ENCODE measurements at regions not wholly inside any gene's neighbourhood (a gene's known extent, or its start where the extent isn't known, plus 50 kb on each side); places are given as distances from the start of the nearest gene placed in this dataset.
"Not testable (repeated sequence)": the region's sequence is repeated elsewhere in the genome, so short reads cannot be mapped to it uniquely, and the experiment has no call there.

- DNase-seq (ENCODE audit: extremely low read depth in 1 of 11, low read depth in 9 of 11, low spot score in 4 of 11): no peak
Measured at GRCh38 chr5:112563169-112563826, 144.2 kb upstream of the EPB41L4A start.

DNA sequence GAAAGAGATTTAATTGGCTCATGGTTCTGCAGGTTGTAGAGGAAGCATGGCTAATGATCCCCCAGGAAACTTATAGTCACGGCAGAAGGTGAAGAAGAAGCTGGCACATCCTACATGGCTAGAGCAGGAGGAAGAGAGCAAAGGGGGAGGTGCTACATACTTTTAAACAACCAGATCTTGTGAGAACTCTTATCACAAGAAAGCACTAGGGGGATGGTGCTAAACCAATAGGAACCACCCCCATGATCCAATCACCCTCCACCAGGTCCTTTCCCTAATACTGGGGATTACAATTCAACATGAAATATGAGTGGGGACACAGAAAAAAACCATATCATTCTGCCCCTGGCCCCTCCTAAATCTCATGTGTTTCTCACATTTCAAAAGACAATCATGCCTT, 147.2 kb upstream of the EPB41L4A start:
- no peak for DNase-seq (ENCODE audit: extremely low read depth in 1 of 11, low read depth in 9 of 11, low spot score in 4 of 11)

GRCh38 chr5:112569596-112569995, 150.5 kb upstream of the EPB41L4A start:
- no peak for DNase-seq (ENCODE audit: extremely low read depth in 1 of 11, low read depth in 9 of 11, low spot score in 4 of 11)

GRCh38 chr5:112570708-112571444, 151.8 kb upstream of the EPB41L4A start:
- DNase-seq (ENCODE audit: extremely low read depth in 1 of 11, low read depth in 9 of 11, low spot score in 4 of 11): no peak

GRCh38 chr5:112573441-112573840, 154.4 kb upstream of the EPB41L4A start:
- DNase-seq (ENCODE audit: extremely low read depth in 1 of 11, low read depth in 9 of 11, low spot score in 4 of 11): no peak

- DNase-seq (ENCODE audit: extremely low read depth in 1 of 11, low read depth in 9 of 11, low spot score in 4 of 11): no peak
Measured at GRCh38 chr5:112574536-112574935, 155.5 kb upstream of the EPB41L4A start.

- no peak for DNase-seq (ENCODE audit: extremely low read depth in 1 of 11, low read depth in 9 of 11, low spot score in 4 of 11)
Measured at GRCh38 chr5:112576298-112576925, 157.3 kb upstream of the EPB41L4A start.

DNA sequence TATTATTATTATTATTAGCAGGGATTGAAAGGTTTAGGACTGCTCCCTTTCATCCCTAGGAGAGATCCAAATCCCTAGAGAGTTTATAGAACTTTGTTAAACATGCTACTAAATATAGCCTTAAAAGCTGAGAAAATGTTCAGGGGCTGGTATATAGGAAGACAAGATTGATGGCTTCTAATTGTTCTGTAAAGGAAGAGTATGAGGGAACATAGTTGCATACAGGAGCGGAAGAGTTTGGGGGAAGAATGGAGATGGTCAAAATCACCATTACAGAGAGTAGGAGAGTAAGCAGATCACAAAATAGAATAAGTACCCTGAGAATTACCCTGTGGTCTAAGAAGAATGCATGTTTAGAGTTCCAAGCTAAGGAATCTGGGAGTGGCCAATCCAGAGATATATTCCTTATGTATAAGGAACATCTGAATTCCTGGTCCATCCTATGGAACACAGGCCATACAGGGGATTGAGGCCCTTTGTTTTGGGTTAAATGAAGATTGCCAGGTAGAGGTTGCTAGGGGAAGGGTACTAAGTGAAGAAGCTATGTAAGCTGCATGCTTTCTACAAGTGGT, 158.0 kb upstream of the APC start:
- no peak for DNase-seq (ENCODE audit: extremely low read depth in 1 of 11, low read depth in 9 of 11, low spot score in 4 of 11)

- DNase-seq (ENCODE audit: extremely low read depth in 1 of 11, low read depth in 9 of 11, low spot score in 4 of 11): no peak
Measured at GRCh38 chr5:112581811-112582320, 155.8 kb upstream of the APC start.

DNA sequence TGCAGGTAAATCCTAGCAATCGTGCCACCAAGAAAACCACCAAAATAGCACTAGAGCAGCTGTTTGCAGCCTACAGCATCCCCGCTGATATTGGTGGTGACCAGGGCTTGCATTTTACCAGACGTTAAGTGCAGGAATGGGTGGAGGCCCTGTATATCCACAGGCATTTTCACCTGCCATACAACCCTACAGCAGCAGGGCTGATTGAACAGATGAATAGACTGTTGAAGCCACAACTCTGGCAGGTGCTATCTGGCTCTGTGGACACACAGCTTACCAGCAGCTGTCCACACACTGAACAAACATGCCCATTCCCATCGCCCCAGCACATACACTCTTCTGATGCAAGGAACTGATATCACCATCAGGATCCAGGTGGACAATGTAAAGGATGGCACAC, 154.5 kb upstream of the APC start:
- no peak for DNase-seq (ENCODE audit: extremely low read depth in 1 of 11, low read depth in 9 of 11, low spot score in 4 of 11)

DNA sequence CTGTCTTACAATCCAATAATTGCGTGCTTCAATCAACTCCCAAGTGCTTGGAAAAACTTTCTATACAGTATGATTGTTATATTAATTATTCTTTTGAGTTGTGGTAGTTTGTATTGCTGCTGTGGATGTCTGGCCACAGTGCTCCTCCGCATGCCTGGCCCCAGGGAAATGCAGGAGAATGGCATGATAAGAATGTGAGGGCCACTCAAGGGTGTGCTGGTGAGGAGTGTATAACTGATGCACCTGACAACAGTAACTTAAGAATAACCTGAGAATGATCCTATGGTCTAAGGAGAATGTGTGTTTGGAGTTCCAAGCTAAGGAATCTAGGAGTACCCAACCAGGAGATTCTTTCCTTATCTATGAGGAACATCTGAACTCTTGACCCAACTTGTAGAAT, 152.9 kb upstream of the APC start:
- no peak for DNase-seq (ENCODE audit: extremely low read depth in 1 of 11, low read depth in 9 of 11, low spot score in 4 of 11)

- no peak for DNase-seq (ENCODE audit: extremely low read depth in 1 of 11, low read depth in 9 of 11, low spot score in 4 of 11)
Measured at GRCh38 chr5:112586596-112587062, 151.1 kb upstream of the APC start.

DNA sequence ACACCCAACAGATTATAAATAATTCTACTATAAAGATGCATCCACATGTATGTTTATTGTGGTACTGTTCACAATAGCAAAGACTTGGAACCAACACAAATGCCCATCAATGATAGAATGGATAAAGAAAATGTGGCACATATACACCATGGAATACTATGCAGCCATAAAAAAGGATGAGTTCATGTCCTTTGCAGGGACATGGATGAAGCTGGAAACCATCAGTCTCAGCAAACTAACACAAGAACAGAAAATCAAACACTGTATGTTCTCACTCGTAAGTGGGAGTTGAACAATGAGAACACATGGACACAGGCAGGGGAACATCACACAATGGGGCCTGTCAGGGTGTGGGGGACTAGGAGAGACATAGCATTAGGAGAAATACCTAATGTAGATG, 146.8 kb upstream of the APC start:
- not testable (repeated sequence) for DNase-seq (ENCODE audit: extremely low read depth in 1 of 11, low read depth in 9 of 11, low spot score in 4 of 11)

GRCh38 chr5:112594095-112594850, 143.4 kb upstream of the APC start:
- peak in 5 of 11 donors; percentile 12 to 46 (median 33) for DNase-seq (ENCODE audit: extremely low read depth in 1 of 11, low read depth in 9 of 11, low spot score in 4 of 11)

GRCh38 chr5:112594941-112595340, 142.7 kb upstream of the APC start:
- no peak for DNase-seq (ENCODE audit: extremely low read depth in 1 of 11, low read depth in 9 of 11, low spot score in 4 of 11)

GRCh38 chr5:112597831-112598230, 139.9 kb upstream of the APC start:
- DNase-seq (ENCODE audit: extremely low read depth in 1 of 11, low read depth in 9 of 11, low spot score in 4 of 11): no peak

DNA sequence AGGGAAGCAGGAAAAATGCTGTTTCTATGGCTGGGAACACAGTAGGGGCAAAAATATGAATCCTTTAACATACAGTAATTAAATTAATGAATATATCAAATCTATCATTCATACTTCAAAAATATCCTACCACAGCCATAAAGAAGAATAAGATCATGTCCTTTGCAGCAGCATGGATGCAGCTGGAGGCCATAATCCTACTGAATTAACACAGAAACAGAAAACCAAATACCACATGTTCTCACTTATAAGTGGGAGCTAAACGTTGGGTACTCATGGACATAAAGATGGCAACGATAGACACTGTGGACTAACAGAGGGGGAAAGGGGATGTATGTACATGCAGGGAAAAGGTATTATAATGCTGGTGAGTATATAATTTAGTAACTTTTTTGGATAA, 137.2 kb upstream of the APC start:
- not testable (repeated sequence) for DNase-seq (ENCODE audit: extremely low read depth in 1 of 11, low read depth in 9 of 11, low spot score in 4 of 11)

- peak in 1 of 11 donors; percentile 23 for DNase-seq (ENCODE audit: extremely low read depth in 1 of 11, low read depth in 9 of 11, low spot score in 4 of 11)
Measured at GRCh38 chr5:112604732-112605630, 132.7 kb upstream of the APC start.
